ENCODE measurements at regions not wholly inside any gene's neighbourhood (a gene's known extent, or its start where the extent isn't known, plus 50 kb on each side); places are given as distances from the start of the nearest gene placed in this dataset.

GRCh38 chr7:80037689-80038088 is 96.9 kb upstream of the GNAI1 start:
- no peak for DNase-seq (ENCODE audit: low read depth, low spot score)
- Histone ChIP-seq H3K36me3 (ENCODE audit: control insufficient read depth in 2 of 2, extremely low read depth in 1 of 2, insufficient read depth in 2 of 2, low read length in 2 of 2) (no peaks in the 10 kb centered on the region), H3K4me1 (ENCODE audit: control insufficient read depth, extremely low read depth, insufficient read depth, low read length) (no peaks in the 10 kb centered on the region), H3K9me1 (replicated peaks; ENCODE audit: control insufficient read depth, extremely low read depth, insufficient read depth, low read length) (no peaks in the 10 kb centered on the region), H3K9me3 (replicated peaks; ENCODE audit: control insufficient read depth, insufficient read depth, low read length) (no peaks in the 10 kb centered on the region), H3K4me2 (ENCODE audit: insufficient read depth, low read length) (no peak overlapping the region), H4K20me1 (replicated peaks; ENCODE audit: control insufficient read depth, extremely low read depth, insufficient read depth, low read length) (no peaks in the 10 kb centered on the region), H3K9ac (replicated peaks; ENCODE audit: extremely low read depth, insufficient read depth, low read length) (no peak overlapping the region), H3K4me3 (replicated peaks in 1 of 3; ENCODE audit: insufficient read depth in 1 of 3, low read depth in 1 of 3, low read length in 3 of 3) (no peak overlapping the region), H3K79me2 (ENCODE audit: control insufficient read depth, insufficient read depth, low read length) (no peaks in the 10 kb centered on the region), H2AFZ (ENCODE audit: low read depth, low read length) (no peak overlapping the region), H3K27ac (ENCODE audit: insufficient read depth, low read depth, low read length) (no peak overlapping the region), H3K27me3 (ENCODE audit: control insufficient read depth in 2 of 2, insufficient read depth in 2 of 2, low read length in 2 of 2) (no peaks in the 10 kb centered on the region)
- FAIRE-seq: no peak
- CTCF ChIA-PET: no interaction called here
- POLR2A ChIA-PET: no interaction called here
- TF ChIP-seq, protein P1, sequence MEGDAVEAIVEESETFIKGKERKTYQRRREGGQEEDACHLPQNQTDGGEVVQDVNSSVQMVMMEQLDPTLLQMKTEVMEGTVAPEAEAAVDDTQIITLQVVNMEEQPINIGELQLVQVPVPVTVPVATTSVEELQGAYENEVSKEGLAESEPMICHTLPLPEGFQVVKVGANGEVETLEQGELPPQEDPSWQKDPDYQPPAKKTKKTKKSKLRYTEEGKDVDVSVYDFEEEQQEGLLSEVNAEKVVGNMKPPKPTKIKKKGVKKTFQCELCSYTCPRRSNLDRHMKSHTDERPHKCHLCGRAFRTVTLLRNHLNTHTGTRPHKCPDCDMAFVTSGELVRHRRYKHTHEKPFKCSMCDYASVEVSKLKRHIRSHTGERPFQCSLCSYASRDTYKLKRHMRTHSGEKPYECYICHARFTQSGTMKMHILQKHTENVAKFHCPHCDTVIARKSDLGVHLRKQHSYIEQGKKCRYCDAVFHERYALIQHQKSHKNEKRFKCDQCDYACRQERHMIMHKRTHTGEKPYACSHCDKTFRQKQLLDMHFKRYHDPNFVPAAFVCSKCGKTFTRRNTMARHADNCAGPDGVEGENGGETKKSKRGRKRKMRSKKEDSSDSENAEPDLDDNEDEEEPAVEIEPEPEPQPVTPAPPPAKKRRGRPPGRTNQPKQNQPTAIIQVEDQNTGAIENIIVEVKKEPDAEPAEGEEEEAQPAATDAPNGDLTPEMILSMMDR (IDR thresholded peaks at IDR 0.05; ENCODE audit: extremely low read depth in 1 of 2, insufficient read depth in 1 of 2, low read depth in 1 of 2, low read length in 2 of 2): no peak
- TF ChIP-seq JUN (IDR thresholded peaks at IDR 0.05; ENCODE audit: borderline replicate concordance, insufficient read depth, insufficient read length, low read depth) (no peak), EZH2 (IDR thresholded peaks at IDR 0.05; ENCODE audit: borderline replicate concordance, low read depth, low read length, severe bottlenecking) (no peak), POLR2AphosphoS5 (IDR thresholded peaks at IDR 0.05; ENCODE audit: insufficient read depth, low read depth, low read length) (no peak)
- intact Hi-C loops (cut with micrococcal nuclease) (no loop called here), dilution Hi-C loops (cut with MboI; ENCODE audit: extremely low pct_ligation_motif_present, low sequenced_read_pairs) (no loop called here)
- no TSS peak for BruUV-seq (replicated peaks)

DNA sequence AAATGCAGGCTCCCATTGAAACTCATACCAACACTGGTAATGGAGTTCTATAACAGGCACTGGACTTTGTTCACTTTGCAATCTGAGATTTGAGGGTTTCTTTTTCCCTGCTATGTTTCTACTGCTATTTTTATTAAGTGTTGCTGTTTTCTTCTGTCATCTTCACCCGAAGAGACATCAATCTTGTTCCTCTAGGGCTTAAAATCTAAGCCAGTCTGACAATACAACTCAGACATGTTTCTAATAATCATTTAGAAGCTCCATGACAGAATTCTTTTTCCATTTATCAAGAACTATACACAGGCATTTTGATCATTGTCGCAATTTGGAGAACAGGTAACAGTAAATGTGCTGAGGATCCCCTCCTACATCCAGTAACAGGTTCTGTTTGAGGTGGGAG is 98.5 kb upstream of the GNAI1 start:
- Histone ChIP-seq H2AFZ (ENCODE audit: low read depth, low read length) (no peak overlapping the region), H4K20me1 (replicated peaks; ENCODE audit: control insufficient read depth, extremely low read depth, insufficient read depth, low read length) (no peaks in the 10 kb centered on the region), H3K27ac (ENCODE audit: insufficient read depth, low read depth, low read length) (no peak overlapping the region), H3K79me2 (ENCODE audit: control insufficient read depth, insufficient read depth, low read length) (no peaks in the 10 kb centered on the region), H3K9ac (replicated peaks; ENCODE audit: extremely low read depth, insufficient read depth, low read length) (no peak overlapping the region), H3K9me3 (replicated peaks; ENCODE audit: control insufficient read depth, insufficient read depth, low read length) (no peaks in the 10 kb centered on the region), H3K27me3 (ENCODE audit: control insufficient read depth in 2 of 2, insufficient read depth in 2 of 2, low read length in 2 of 2) (no peaks in the 10 kb centered on the region), H3K9me1 (replicated peaks; ENCODE audit: control insufficient read depth, extremely low read depth, insufficient read depth, low read length) (no peaks in the 10 kb centered on the region), H3K4me1 (ENCODE audit: control insufficient read depth, extremely low read depth, insufficient read depth, low read length) (no peaks in the 10 kb centered on the region), H3K36me3 (ENCODE audit: control insufficient read depth in 2 of 2, extremely low read depth in 1 of 2, insufficient read depth in 2 of 2, low read length in 2 of 2) (no peaks in the 10 kb centered on the region), H3K4me3 (replicated peaks in 1 of 3; ENCODE audit: insufficient read depth in 1 of 3, low read depth in 1 of 3, low read length in 3 of 3) (no peak overlapping the region), H3K4me2 (ENCODE audit: insufficient read depth, low read length) (no peak overlapping the region)
- BruUV-seq (replicated peaks): no TSS peak
- ChIA-PET POLR2A (no interaction called here), CTCF (interaction anchor here (1.0 kb wide), 1 partner anchor 10 kb away, joined by 3 read pairs; no protein-coding TSS in a partner anchor)
- DNase-seq (ENCODE audit: low read depth, low spot score): no peak
- TF ChIP-seq EZH2 (IDR thresholded peaks at IDR 0.05; ENCODE audit: borderline replicate concordance, low read depth, low read length, severe bottlenecking) (no peak), GATA2 (IDR thresholded peaks at IDR 0.05; ENCODE audit: insufficient read depth, insufficient read length, low read depth, low read length) (no peak), POLR2A (IDR thresholded peaks at IDR 0.05; ENCODE audit: low read depth, low read length) (no peak), POLR2AphosphoS5 (IDR thresholded peaks at IDR 0.05; ENCODE audit: insufficient read depth, low read depth, low read length) (no peak), FOS (IDR thresholded peaks at IDR 0.05; ENCODE audit: borderline replicate concordance, insufficient read depth, low read length) (no peak), JUN (IDR thresholded peaks at IDR 0.05; ENCODE audit: borderline replicate concordance, insufficient read depth, insufficient read length, low read depth) (no peak), MYC (IDR thresholded peaks at IDR 0.05; ENCODE audit: low read depth, low read length) (no peak), MAX (IDR thresholded peaks at IDR 0.05; ENCODE audit: insufficient read depth, insufficient read length) (no peak)
- TF ChIP-seq, protein P1 (IDR thresholded peaks at IDR 0.05; ENCODE audit: extremely low read depth in 1 of 2, insufficient read depth in 1 of 2, low read depth in 1 of 2, low read length in 2 of 2): no peak
- dilution Hi-C loops (cut with MboI; ENCODE audit: extremely low pct_ligation_motif_present, low sequenced_read_pairs): no loop called here
- no peak for FAIRE-seq
- intact Hi-C loops (cut with micrococcal nuclease): no loop called here

Measured in endothelial cell of umbilical vein (primary cell).